Right cardiac atrium (tissue), 5 donors: ENCODE measurements at regions not wholly inside any gene's neighbourhood (a gene's known extent, or its start where the extent isn't known, plus 50 kb on each side); places are given as distances from the start of the nearest gene placed in this dataset.

Experiments used
- ATAC-seq, 2 donors: fragments of 200-7000 bp; cut with Tn5 transposase; one replicate each; pipeline versions ENCODE4 v1.8.0 to v1.9.1; 2020; ENCODE audit warnings: moderate library complexity in 2 of 2, mild to moderate bottlenecking in 1 of 2
- DNase-seq, 3 donors: peaks; one replicate each; pipeline ENCODE4 v3.0.0-alpha.2; 2020
- H3K27ac ChIP-seq: one replicate; pipeline ENCODE4 v1.5.1; 2013; ENCODE audit warnings: mild to moderate bottlenecking, low read length, control low read depth, moderate library complexity
- H3K27me3 ChIP-seq: one replicate; pipeline ENCODE4 v1.6.1; 2013; ENCODE audit not compliant: control insufficient read depth, insufficient read depth
- H3K4me1 ChIP-seq: one replicate; pipeline ENCODE4 v1.6.1; 2013; ENCODE audit warnings: low read length; ENCODE audit not compliant: control insufficient read depth, insufficient read depth
- H3K4me3 ChIP-seq: one replicate; pipeline ENCODE4 v1.5.1; 2013; ENCODE audit warnings: low read length, control low read depth
- H3K9me3 ChIP-seq: one replicate; pipeline ENCODE4 v1.6.1; 2013; ENCODE audit warnings: low read length; ENCODE audit not compliant: control insufficient read depth
- WGBS: extraction: QIAGEN DNeasy Blood & Tissue Kit; methylation state at CpG from one replicate; pipeline ENCODE4 v1.1.7; 2013; 5-methylcytosine and 5-hydroxymethylcytosine counted together
- intact Hi-C, 4 donors: fragments of 100-400 bp; cut with DNase I; formaldehyde crosslinking; loops; one replicate each; pipeline versions ENCODE4 v1.11.0 to v1.14.0; 2022 to 2023
- donor health status: healthy with polysubstance abuse.
- donor health status: DM: no; HTN: yes; CAD: no.
- donor health status: DM: no; HTN: no; CAD: no.
- donor health status: DM: no; HTN: yes; CAD: no; lungs with severe emphysema.
- donor health status: DM: yes; HTN: yes; CAD: no.

DNA sequence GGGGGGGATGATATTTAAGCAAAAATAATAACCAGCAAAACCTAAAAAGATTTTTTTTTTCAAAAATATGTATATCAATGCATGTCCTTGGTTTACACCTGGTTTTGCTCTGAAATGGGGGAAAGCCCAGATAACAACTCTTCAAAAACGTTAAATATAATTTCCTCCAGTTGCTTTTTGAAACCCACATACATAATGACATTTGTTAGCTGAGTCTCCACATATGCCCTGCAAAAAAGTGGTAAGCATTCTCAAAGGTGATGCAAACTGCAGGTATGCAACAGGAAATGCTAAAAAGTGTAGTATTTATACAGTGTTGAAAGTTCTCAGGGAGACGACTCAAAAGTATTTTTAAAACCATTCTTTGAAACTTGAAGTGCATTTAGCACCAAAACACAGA lies 258.6 kb downstream of the ZEB2 start:
- DNase-seq (no peak), ATAC-seq (no peak)
- Histone ChIP-seq H3K9me3 (no peaks in the 10 kb centered on the region), H3K27me3 (no peaks in the 10 kb centered on the region), H3K27ac (no peak overlapping the region), H3K4me1 (no peaks in the 10 kb centered on the region), H3K4me3 (no peak overlapping the region)
- 78% methylated on average over 2 of the region's 2 CpGs for WGBS
- intact Hi-C loops: no loop called here

DNA sequence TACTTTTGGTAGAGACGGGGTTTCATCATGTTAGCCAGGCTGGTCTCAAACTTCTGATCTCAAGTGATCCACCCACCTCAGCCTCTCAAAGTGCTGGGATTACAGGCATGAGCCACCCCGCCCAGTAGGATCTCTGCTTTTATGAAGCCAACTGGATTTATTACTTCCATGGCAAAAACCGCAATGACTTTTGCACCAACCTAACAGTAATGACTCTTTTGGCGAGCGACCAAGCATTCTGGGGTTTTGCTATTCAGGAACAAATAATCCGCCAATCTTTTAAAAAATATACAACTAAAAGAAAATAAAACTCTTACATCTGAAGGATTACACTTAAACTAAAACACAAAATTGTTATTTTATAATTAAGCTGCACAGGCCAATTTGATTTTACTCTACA lies 260.6 kb downstream of the ZEB2 start:
- WGBS: 97% methylated on average over 6 of the region's 6 CpGs
- Histone ChIP-seq H3K9me3 (no peaks in the 10 kb centered on the region), H3K4me1 (no peaks in the 10 kb centered on the region), H3K27ac (no peak overlapping the region), H3K4me3 (no peak overlapping the region), H3K27me3 (no peaks in the 10 kb centered on the region)
- DNase-seq (no peak), ATAC-seq (no peak)
- intact Hi-C loops: no loop called here

DNA sequence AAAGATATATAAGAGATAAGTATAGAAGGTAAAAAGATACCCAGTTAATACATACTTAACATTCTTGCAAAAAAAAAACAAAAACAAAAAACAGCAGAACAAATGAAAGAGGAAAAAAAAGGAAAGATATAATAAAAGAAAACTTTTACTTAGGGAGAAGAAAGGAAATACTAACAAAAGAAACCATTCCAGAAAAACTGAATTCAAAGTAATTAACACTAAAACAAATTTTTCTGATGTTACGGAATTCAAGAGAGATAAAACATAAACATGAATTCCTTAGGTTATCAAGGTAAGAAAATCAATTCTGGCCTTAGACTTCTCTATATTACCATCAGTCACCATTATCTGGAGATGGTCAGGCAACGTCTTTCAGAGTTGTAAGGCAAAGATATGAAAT lies 261.8 kb downstream of the ZEB2 start:
- intact Hi-C loops: no loop called here
- WGBS: 94% methylated on average over 2 of the region's 2 CpGs
- no peak for ATAC-seq
- Histone ChIP-seq H3K4me1 (no peaks in the 10 kb centered on the region), H3K27me3 (no peaks in the 10 kb centered on the region), H3K27ac (no peak overlapping the region), H3K9me3 (no peaks in the 10 kb centered on the region), H3K4me3 (no peak overlapping the region)
- DNase-seq: no peak

DNA sequence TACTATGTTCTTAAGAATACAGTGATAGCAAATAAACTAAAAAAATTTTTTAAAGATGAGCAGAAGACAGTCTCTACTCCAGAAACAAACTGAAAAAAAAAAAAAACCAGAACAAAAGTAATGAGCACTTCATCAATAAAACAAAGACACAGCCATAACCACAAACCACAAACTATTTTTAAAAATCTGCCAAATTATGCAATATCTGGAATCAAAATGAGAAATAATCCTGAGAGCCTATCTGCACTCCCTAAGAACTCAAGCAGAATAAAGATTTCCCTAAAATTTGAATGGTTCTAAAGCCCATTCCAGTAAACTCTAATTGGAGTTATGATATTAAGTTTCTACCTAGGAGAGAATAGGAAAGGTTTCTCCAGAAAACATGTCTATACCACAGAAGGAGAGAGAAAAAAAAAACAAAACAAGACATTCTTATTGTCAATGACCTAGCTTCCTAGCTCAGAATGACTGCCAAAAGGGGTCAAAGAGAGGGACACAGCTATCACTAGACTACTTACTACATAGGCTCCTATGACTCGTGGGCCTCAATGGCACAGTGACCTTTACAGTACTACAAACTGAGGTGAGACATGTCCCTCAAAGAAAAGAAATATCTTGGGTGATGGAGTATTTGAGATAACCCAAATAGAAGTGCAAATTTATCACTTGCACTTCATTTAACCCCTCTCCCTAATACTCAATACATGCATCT lies 262.8 kb downstream of the ZEB2 start:
- WGBS: 57% methylated on average over 1 of the region's 1 CpG
- no peaks in the 10 kb centered on the region for H3K9me3 ChIP-seq

DNA sequence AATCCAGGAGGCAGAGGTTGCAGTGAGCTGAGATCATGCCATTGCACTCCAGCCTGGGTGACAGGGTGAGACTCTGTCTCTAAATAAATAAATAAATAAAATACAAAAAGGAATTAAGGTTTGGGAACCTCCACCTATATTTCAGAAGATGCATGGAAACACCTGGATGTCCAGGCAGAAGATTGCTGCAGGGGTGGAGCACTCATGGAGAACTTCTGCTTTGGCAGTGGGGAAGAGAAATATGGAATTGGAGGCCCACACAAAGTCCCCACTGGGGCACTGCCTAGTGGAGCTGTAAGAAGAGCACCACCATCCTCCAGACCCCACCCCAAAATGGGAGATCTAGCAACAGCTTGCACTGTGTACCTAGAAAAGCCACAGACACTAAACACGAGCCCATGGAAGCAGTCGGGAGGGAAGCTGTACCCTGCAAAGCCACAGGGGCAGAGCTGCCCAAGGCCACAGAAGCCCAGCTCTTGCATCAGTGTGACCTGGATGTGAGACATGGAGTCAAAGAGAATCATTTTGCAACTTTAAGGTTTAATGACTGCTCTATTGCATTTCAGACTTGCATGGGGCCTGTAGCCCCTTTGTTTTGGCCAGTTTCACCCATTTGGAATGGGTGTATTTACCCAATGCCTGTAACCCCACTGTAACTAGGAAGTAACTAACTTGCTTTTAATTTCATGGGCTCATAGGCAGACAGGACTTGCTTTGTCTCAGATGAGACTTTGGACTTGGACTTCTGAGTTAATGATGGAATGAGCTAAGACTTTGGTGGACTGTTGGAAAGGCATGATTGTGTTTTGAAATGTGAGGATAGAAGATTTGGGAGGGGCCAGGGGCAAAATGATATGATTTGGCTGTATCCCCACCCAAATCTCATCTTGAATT lies 265.3 kb downstream of the ZEB2 start:
- Histone ChIP-seq H3K9me3 (no peaks in the 10 kb centered on the region), H3K27me3 (no peaks in the 10 kb centered on the region), H3K4me3 (no peak overlapping the region), H3K4me1 (peaks cover 1% of the 10 kb centered on the region), H3K27ac (no peak overlapping the region)
- intact Hi-C loops: no loop called here
- WGBS: 95% methylated on average over 2 of the region's 2 CpGs
- peak in 1 of 3 donors; percentile 20 for DNase-seq
- no peak for ATAC-seq

More for the DNA sequence above, 262.8 kb downstream of the ZEB2 start:
- ATAC-seq (peak in 1 of 2 donors; percentile 65), DNase-seq (no peak)
- Histone ChIP-seq H3K4me1 (no peaks in the 10 kb centered on the region), H3K27ac (no peak overlapping the region), H3K4me3 (no peak overlapping the region), H3K27me3 (no peaks in the 10 kb centered on the region)
- intact Hi-C loops: no loop called here

DNA sequence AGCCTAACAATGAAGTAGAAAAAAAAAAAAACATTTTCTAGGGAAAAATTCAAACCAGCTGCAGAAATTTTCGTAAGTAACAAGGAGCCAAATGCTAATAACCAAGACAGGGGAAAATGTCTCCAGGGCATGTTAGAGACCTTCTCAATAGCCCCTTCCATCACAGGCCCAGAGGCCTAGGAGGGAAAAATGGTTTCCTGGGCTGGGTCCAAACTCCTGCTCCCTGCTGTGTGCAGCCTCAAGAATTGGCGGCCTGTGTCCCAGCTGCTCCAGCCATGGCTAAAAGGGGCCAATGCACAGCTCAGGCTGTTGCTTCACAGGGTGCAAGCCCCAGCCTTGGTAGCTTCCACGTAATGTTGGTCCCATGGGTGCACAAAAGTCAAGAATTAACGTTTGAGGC lies 266.2 kb downstream of the ZEB2 start:
- Histone ChIP-seq H3K4me1 (peaks cover 1% of the 10 kb centered on the region), H3K27ac (no peak overlapping the region), H3K27me3 (no peaks in the 10 kb centered on the region), H3K9me3 (no peaks in the 10 kb centered on the region), H3K4me3 (no peak overlapping the region)
- 96% methylated on average over 4 of the region's 4 CpGs for WGBS
- peak in 1 of 3 donors; percentile 26 for DNase-seq
- intact Hi-C loops: no loop called here
- ATAC-seq: no peak

DNA sequence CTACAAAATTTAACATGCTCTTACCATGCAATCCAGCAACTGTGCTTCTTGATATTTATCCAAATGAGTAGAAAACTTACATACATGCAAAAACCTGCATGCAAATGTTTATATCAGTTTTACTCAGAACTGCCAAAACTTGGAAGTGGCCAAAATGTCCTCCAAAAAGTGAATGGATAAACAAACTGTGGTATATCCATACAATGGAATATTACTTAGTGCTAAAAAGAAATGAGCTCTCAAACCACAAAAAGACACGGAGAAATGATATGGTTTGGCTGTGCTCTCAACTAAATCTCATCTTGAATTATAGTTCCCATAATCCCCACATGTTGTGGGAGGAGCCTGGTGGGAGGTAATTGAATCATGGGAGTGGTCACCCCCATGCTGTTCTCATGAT lies 267.2 kb downstream of the ZEB2 start:
- ATAC-seq (no peak), DNase-seq (no peak)
- intact Hi-C loops: no loop called here
- Histone ChIP-seq H3K27me3 (no peaks in the 10 kb centered on the region), H3K4me1 (peaks cover 1% of the 10 kb centered on the region), H3K9me3 (no peaks in the 10 kb centered on the region), H3K4me3 (no peak overlapping the region), H3K27ac (no peak overlapping the region)
- 98% methylated on average over 1 of the region's 1 CpG for WGBS

DNA sequence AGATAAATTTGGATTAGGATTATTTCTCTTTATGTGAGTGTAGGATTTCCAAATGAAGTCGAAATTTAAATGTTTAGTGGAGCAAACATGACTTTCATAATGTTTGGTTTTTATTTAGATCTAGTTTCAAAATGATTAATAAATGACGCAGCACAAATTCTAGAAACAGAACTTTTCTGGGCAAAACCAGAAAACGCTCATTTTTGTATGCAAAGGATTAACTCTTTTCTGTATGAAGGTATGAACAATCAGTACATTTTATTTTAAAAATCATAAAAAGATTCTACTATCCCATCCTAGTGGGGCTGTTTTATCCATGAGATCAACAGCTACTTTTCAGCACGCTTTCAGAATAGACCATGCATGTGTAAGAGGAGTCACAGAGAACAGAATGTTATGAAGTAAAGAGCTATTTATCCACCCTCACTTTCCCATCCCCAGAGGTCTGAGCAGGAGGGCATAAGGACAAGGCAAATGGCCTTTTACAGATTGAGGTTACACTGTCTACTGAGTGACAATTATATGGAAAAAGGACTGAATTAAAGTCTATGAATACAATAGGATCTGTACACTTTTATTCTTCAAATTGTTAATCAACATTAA lies 270.8 kb downstream of the ZEB2 start:
- ATAC-seq (peak in 1 of 2 donors; percentile 69), DNase-seq (no peak)
- Histone ChIP-seq H3K4me1 (peaks cover 1% of the 10 kb centered on the region), H3K9me3 (no peaks in the 10 kb centered on the region), H3K4me3 (no peak overlapping the region), H3K27me3 (no peaks in the 10 kb centered on the region), H3K27ac (no peak overlapping the region)
- 74% methylated on average over 4 of the region's 4 CpGs for WGBS
- intact Hi-C loops: no loop called here

DNA sequence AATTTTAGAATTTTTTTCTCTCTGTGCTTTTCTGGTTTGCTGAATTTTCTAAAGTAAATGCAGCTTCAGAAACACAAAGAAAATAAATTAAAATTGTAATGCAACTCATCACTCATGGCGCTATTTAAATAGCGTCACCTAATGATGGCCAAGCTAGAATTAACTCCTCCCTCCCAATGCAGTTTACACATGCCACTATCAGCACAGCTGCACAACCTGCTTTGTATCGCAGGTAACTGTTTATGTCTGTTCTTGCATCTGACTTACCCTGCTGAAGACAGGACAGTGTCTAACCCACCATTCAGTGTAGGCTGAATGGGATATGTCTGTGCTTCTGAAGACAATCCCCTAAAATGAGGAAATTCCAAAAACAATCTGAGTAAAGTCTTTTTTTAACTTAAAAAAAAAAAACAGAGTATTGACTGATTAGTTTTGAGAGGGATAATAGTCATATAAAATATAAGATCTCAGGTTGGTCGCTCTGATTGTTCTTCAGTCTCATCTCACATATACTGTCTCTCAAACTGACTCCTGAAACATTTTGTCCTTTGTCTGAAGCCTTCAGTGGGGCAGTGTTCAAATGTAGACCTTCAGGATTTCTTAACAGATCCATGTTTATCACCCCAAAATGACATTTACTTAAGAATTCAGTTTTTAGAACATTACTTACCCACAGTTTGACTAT lies 271.4 kb downstream of the ZEB2 start:
- H3K27me3 ChIP-seq: no peaks in the 10 kb centered on the region
- no peak overlapping the region for H3K4me3 ChIP-seq
- no peak overlapping the region for H3K27ac ChIP-seq
- no peaks in the 10 kb centered on the region for H3K9me3 ChIP-seq
- no peak for DNase-seq
- 96% methylated on average over 4 of the region's 4 CpGs for WGBS
- H3K4me1 ChIP-seq: peaks cover 1% of the 10 kb centered on the region
- no peak for ATAC-seq
- intact Hi-C loops: no loop called here

DNA sequence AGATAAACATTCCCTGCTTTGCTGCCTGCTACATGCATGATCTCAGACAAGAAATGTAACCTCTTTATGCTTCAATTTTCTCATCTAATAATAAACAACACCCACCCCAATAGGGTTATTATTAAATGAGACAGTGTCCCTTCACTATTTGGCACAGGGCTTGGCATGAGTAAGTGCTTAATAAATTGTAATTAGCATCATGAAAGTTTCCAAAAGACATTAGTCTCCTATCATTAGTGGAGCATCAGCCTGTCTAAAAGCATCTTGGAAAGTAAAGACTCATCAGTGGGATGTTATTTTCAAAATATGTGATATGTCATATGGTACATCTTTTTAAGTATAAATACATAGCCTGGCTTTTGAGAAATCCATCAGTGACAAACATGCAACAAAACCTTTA lies 275.0 kb downstream of the ZEB2 start:
- DNase-seq (no peak), ATAC-seq (no peak)
- intact Hi-C loops: no loop called here
- no peaks in the 10 kb centered on the region for H3K9me3 ChIP-seq
- H3K4me3 ChIP-seq: no peak overlapping the region
- H3K27me3 ChIP-seq: no peaks in the 10 kb centered on the region
- no peak overlapping the region for H3K27ac ChIP-seq
- peaks cover 2% of the 10 kb centered on the region for H3K4me1 ChIP-seq

DNA sequence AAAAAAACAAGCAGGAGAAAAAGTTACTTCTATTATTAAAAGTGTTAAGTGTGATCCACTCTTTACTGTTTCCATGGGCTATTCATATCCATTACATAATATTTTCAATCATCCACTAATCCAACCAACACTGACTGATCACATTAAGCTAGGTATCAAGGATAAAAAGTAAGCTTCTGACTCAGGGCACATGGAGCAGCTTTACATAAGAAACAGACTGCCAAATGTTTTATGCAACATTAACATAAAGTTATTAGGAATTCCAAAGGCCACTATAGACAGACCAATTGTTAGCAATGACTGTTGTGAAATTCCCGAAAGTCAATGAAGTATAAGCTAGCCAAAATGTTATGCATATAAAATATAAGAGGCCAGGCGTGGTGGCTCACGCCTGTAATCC lies 277.6 kb downstream of the ZEB2 start:
- no peaks in the 10 kb centered on the region for H3K9me3 ChIP-seq
- ATAC-seq (no peak), DNase-seq (no peak)
- H3K27me3 ChIP-seq: no peaks in the 10 kb centered on the region
- no peak overlapping the region for H3K27ac ChIP-seq
- intact Hi-C loops: no loop called here
- no peak overlapping the region for H3K4me3 ChIP-seq
- peaks cover 6% of the 10 kb centered on the region for H3K4me1 ChIP-seq
- WGBS: 97% methylated on average over 3 of the region's 3 CpGs
